HG03135 (cell line): ENCODE measurements at regions not wholly inside any gene's neighbourhood (a gene's known extent, or its start where the extent isn't known, plus 50 kb on each side); places are given as distances from the start of the nearest gene placed in this dataset.

ENCODE experiments used
- ATAC-seq: cut with Tn5 transposase; IDR thresholded peaks from one replicate; pipeline ENCODE4 v1.9.1; 2021; ENCODE audit warnings: mild to moderate bottlenecking, moderate library complexity; ENCODE audit not compliant: unreplicated experiment

- no peak for ATAC-seq
Measured at GRCh38 chr10:131424836-131425491, 113.4 kb upstream of the TCERG1L start.

- no peak for ATAC-seq
Measured at GRCh38 chr10:131425752-131426533, 114.4 kb upstream of the TCERG1L start.

- ATAC-seq: no peak
Measured at GRCh38 chr10:131426534-131426898, 115.0 kb upstream of the TCERG1L start.

- ATAC-seq: no peak
Measured at GRCh38 chr10:131427281-131427680, 115.8 kb upstream of the TCERG1L start.

- ATAC-seq: no peak
Measured at GRCh38 chr10:131427901-131428300, 116.4 kb upstream of the TCERG1L start.

GRCh38 chr10:131429141-131429540, 117.6 kb upstream of the TCERG1L start:
- ATAC-seq: no peak

GRCh38 chr10:131429942-131430341, 118.4 kb upstream of the TCERG1L start:
- ATAC-seq: no peak

- ATAC-seq: no peak
Measured at GRCh38 chr10:131430716-131431412, 119.3 kb upstream of the TCERG1L start.

- no peak for ATAC-seq
Measured at GRCh38 chr10:131431533-131431932, 120.0 kb upstream of the TCERG1L start.

GRCh38 chr10:131431978-131432690, 120.6 kb upstream of the TCERG1L start:
- no peak for ATAC-seq

- ATAC-seq: no peak
Measured at GRCh38 chr10:131433568-131433967, 122.0 kb upstream of the TCERG1L start.

- no peak for ATAC-seq
Measured at GRCh38 chr10:131435232-131435631, 123.7 kb upstream of the TCERG1L start.

GRCh38 chr10:131435760-131436457, 124.4 kb upstream of the TCERG1L start:
- ATAC-seq: no peak

- ATAC-seq: no peak
Measured at GRCh38 chr10:131436458-131436857, 124.9 kb upstream of the TCERG1L start.

GRCh38 chr10:131437556-131438475, 126.3 kb upstream of the TCERG1L start:
- no peak for ATAC-seq

GRCh38 chr10:131438665-131439064, 127.1 kb upstream of the TCERG1L start:
- no peak for ATAC-seq

GRCh38 chr10:131439705-131440104, 128.2 kb upstream of the TCERG1L start:
- no peak for ATAC-seq

- ATAC-seq: no peak
Measured at GRCh38 chr10:131440405-131441360, 129.2 kb upstream of the TCERG1L start.
